OCI-LY7 (cell line): ENCODE measurements at regions not wholly inside any gene's neighbourhood (a gene's known extent, or its start where the extent isn't known, plus 50 kb on each side); places are given as distances from the start of the nearest gene placed in this dataset.
"Not testable (repeated sequence)": the region's sequence is repeated elsewhere in the genome, so short reads cannot be mapped to it uniquely, and the experiment has no call there.

Experiments used
- BruUV-seq: library from RNA; stranded (reverse); fragments of 400-500 nt; replicated peaks from 2 replicates; lab custom pipeline; 2021; lab: Mats Ljungman, UMichigan
- CTCF ChIA-PET: fragments of 300-600 bp; sonication (Branson Sonifier 250); formaldehyde crosslinking; loops from one replicate; lab custom pipeline; 2022; ENCODE audit warnings: antibody characterized with exemption; ENCODE audit not compliant: unreplicated experiment; lab: Charles Lee
- POLR2A ChIA-PET: fragments of 300-600 bp; sonication (Branson Sonifier 250); formaldehyde crosslinking; loops from one replicate; lab custom pipeline; 2022; ENCODE audit warnings: antibody characterized with exemption; lab: Charles Lee
- DNase-seq: peaks from one replicate; pipeline ENCODE4 v3.0.0-alpha.2; 2015; ENCODE audit warnings: low spot score
- H2AFZ ChIP-seq: fragments of 200-600 bp; sonication (generic), shearing (Covaris generic); 2 replicates; pipeline ENCODE4 v1.6.1; 2014; ENCODE audit warnings: mild to moderate bottlenecking, antibody characterized with exemption, low read length, moderate library complexity
- H3K27ac ChIP-seq: fragments of 200-600 bp; sonication (generic); 2 replicates; pipeline ENCODE4 v1.5.1; 2014; ENCODE audit warnings: mixed run types, low read depth, mild to moderate bottlenecking, moderate library complexity, low read length, inconsistent platforms; ENCODE audit not compliant: poor library complexity, severe bottlenecking
- H3K36me3 ChIP-seq: fragments of 200-600 bp; sonication (generic); 2 replicates; pipeline ENCODE4 v1.6.1; 2014; ENCODE audit warnings: mild to moderate bottlenecking, antibody characterized with exemption, low read length, moderate library complexity, mixed read lengths; ENCODE audit not compliant: insufficient read depth
- H3K4me1 ChIP-seq: fragments of 200-600 bp; sonication (generic); 2 replicates; pipeline ENCODE4 v1.5.1; 2014; ENCODE audit warnings: mild to moderate bottlenecking, low read length; ENCODE audit not compliant: insufficient read depth, poor library complexity, severe bottlenecking
- H3K4me2 ChIP-seq: fragments of 200-600 bp; sonication (generic); 2 replicates; pipeline ENCODE4 v1.6.1; 2014; ENCODE audit warnings: mild to moderate bottlenecking, low read length
- H3K4me3 ChIP-seq: fragments of 200-600 bp; sonication (generic); 2 replicates; pipeline ENCODE4 v1.5.1; 2014; ENCODE audit warnings: mild to moderate bottlenecking, low read depth, low read length; ENCODE audit not compliant: poor library complexity, severe bottlenecking
- H3K79me2 ChIP-seq: fragments of 200-600 bp; sonication (generic); 2 replicates; pipeline ENCODE4 v1.6.1; 2016; ENCODE audit warnings: low read depth, mild to moderate bottlenecking, low read length, moderate library complexity, mixed read lengths; ENCODE audit not compliant: insufficient read depth
- H3K9me2 ChIP-seq: fragments of 200-600 bp; sonication (generic); 2 replicates; pipeline ENCODE4 v1.6.1; 2016; ENCODE audit warnings: mild to moderate bottlenecking, low read length, mixed read lengths; ENCODE audit not compliant: insufficient read depth
- H3K9me3 ChIP-seq: fragments of 200-600 bp; sonication (generic); 2 replicates; pipeline ENCODE4 v1.6.1; 2014; ENCODE audit warnings: mild to moderate bottlenecking, mixed run types, low read length, mixed read lengths
- H4K20me1 ChIP-seq: fragments of 200-600 bp; sonication (generic); 2 replicates; pipeline ENCODE4 v1.6.1; 2014; ENCODE audit warnings: mild to moderate bottlenecking, antibody characterized with exemption, low read length, moderate library complexity, mixed read lengths; ENCODE audit not compliant: insufficient read depth
- CTCF ChIP-seq: fragments of 200-600 bp; sonication (generic); conservative IDR thresholded peaks from 2 replicates; pipeline ENCODE4 v1.5.1; 2014; ENCODE audit warnings: mild to moderate bottlenecking, antibody characterized with exemption, low read length, moderate library complexity, mixed read lengths
- EZH2phosphoT487 ChIP-seq: fragments of 200-600 bp; sonication (generic); IDR thresholded peaks from 2 replicates; pipeline ENCODE4 v1.6.1; 2018; ENCODE audit warnings: low read depth, borderline replicate concordance, mild to moderate bottlenecking, mixed run types, antibody characterized with exemption, low read length, moderate library complexity, mixed read lengths
- intact Hi-C: fragments of 100-400 bp; cut with micrococcal nuclease; formaldehyde crosslinking; loops from one replicate; pipeline ENCODE4 v1.10.0; 2022; ENCODE audit not compliant: unreplicated experiment

DNA sequence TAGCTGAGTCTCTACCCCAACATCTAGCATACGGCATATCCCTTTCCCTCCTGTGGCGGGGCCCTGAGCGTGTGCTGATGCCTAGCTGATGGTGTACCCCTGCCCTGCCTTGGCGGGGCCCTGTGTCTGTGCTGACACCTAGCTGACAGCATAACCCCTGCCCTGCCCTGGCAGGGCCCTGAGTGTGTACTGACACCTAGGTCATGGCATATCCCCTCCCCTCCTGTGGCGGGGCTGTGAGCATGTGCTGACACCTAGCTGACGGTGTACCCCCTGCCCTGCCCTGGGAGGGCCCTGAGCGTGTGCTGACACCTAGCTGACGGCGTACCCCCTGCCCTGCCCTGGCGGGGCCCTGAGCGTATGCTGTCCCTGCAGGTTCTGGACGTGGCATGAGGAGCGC is 414.0 kb upstream of the AMELY start:
- no peaks in the 10 kb centered on the region for H3K9me3 ChIP-seq
- no peaks in the 10 kb centered on the region for H4K20me1 ChIP-seq
- H3K79me2 ChIP-seq = no peaks in the 10 kb centered on the region
- H3K36me3 ChIP-seq = peaks cover 61% of the 10 kb centered on the region
- ChIA-PET POLR2A (interaction anchor here (0.5 kb wide), 1 partner anchor 53 kb away, joined by 3 read pairs; no protein-coding TSS in a partner anchor), CTCF (no interaction called here)
- no peak overlapping the region for H3K27ac ChIP-seq
- DNase-seq = no peak
- no peak overlapping the region for H3K4me3 ChIP-seq
- no TSS peak for BruUV-seq
- intact Hi-C loops = no loop called here
- H3K4me2 ChIP-seq = no peak overlapping the region
- H2AFZ ChIP-seq = no peak overlapping the region
- TF ChIP-seq CTCF (no peak), EZH2phosphoT487 (no peak)
- no peaks in the 10 kb centered on the region for H3K4me1 ChIP-seq
- H3K9me2 ChIP-seq = no peaks in the 10 kb centered on the region

DNA sequence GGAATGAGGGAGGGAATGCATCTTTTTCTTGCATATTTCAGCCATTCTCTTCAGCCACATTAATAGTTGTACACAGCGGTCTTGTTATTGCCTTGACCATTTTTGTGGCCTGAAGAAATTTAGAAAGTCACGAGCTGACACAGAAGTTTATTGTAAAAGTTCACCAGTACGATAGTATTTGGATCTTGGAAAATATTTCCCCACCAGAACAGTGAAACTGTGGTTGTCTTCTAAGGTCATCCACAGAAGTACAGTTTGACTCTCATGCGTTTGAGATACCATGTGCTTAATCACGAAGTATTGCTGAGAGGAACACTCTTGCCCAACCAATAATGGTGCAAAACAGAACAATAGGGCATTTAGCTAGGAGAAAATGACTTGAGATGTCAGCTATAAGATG is 409.2 kb upstream of the AMELY start:
- CTCF ChIA-PET = no interaction called here
- intact Hi-C loops = no loop called here
- DNase-seq = no peak
- H3K27ac ChIP-seq = no peak overlapping the region
- no peak overlapping the region for H2AFZ ChIP-seq
- peaks cover 5% of the 10 kb centered on the region for H3K4me1 ChIP-seq
- no peaks in the 10 kb centered on the region for H3K9me3 ChIP-seq
- POLR2A ChIA-PET = no interaction called here
- no peak overlapping the region for H3K4me3 ChIP-seq
- H4K20me1 ChIP-seq = no peaks in the 10 kb centered on the region
- no peaks in the 10 kb centered on the region for H3K9me2 ChIP-seq
- H3K4me2 ChIP-seq = no peak overlapping the region
- peaks cover 51% of the 10 kb centered on the region for H3K36me3 ChIP-seq
- H3K79me2 ChIP-seq = peaks cover 16% of the 10 kb centered on the region; the same call in 1 of the 2 replicates
- no TSS peak for BruUV-seq
- TF ChIP-seq CTCF = no peak
- TF ChIP-seq EZH2phosphoT487 = no peak

- H3K4me1 ChIP-seq, CTCF ChIA-PET: not testable (repeated sequence)
These were observed 408.6 kb upstream of the AMELY start for GRCh38 chrY:7320171-7320570.

More at GRCh38 chrY:7320171-7320570, 408.6 kb upstream of the AMELY start:
- Histone ChIP-seq H3K79me2 (peaks cover 18% of the 10 kb centered on the region; the same call in 1 of the 2 replicates), H3K36me3 (peaks cover 52% of the 10 kb centered on the region)
- H3K9me2 ChIP-seq, H3K4me3 ChIP-seq, DNase-seq, H3K4me2 ChIP-seq, H4K20me1 ChIP-seq, H2AFZ ChIP-seq, H3K9me3 ChIP-seq, H3K27ac ChIP-seq, BruUV-seq, intact Hi-C loops, POLR2A ChIA-PET: not testable (repeated sequence)
